NCI-H1092 treated with DMSO at 0.1 percent for 48 hours (cell line): ENCODE measurements at regions not wholly inside any gene's neighbourhood (a gene's known extent, or its start where the extent isn't known, plus 50 kb on each side); places are given as distances from the start of the nearest gene placed in this dataset.
"Not testable (repeated sequence)": the region's sequence is repeated elsewhere in the genome, so short reads cannot be mapped to it uniquely, and the experiment has no call there.

Experiments
- DNase-seq: peaks from one replicate; lab custom pipeline; 2025; lab: John Stamatoyannopoulos, UW

DNA sequence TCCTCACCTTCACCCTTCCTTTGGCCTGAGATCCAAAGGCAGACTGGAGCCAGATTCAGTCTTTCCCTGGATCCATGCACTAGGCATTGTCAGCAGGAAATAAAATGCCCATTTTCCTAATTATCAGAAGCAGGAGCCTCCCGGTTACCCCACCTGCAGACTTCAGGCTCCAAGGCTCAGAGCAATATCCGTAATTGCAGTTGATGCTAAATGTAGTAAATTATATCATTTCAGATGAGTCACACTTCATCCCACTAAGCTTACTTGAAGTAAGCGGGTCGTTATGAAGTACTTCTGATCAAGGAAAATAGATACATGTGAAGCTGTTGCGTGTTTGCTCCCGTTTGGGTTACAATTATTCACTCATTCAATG lies 110.7 kb upstream of the SFSWAP start:
- no peak for DNase-seq

DNA sequence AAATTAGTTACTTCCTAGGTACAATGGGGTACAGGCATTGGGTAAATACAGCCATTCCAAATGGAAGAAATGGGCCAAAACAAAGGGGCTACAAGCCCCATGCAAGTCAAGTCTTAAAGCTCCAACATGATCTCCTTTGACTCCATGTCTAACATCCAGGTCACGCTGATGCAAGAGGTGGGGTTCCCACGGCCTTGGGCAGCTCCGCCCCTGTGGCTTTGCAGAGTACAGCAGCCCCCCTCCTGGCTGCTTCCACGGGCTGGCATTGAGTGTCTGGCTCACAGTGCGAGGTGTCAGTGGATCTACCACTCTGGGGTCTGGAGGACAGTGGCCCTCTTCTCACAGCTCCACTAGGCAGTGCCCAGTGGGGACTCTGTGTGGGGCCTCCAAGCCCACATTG lies 109.4 kb upstream of the SFSWAP start:
- DNase-seq = not testable (repeated sequence)

- DNase-seq = no peak
Observed at GRCh38 chr12:131603106-131603938, 107.6 kb upstream of the SFSWAP start.

GRCh38 chr12:131603939-131604795 lies 106.7 kb upstream of the SFSWAP start:
- no peak for DNase-seq

- no peak for DNase-seq
Observed at GRCh38 chr12:131604859-131605258, 106.0 kb upstream of the SFSWAP start.

DNA sequence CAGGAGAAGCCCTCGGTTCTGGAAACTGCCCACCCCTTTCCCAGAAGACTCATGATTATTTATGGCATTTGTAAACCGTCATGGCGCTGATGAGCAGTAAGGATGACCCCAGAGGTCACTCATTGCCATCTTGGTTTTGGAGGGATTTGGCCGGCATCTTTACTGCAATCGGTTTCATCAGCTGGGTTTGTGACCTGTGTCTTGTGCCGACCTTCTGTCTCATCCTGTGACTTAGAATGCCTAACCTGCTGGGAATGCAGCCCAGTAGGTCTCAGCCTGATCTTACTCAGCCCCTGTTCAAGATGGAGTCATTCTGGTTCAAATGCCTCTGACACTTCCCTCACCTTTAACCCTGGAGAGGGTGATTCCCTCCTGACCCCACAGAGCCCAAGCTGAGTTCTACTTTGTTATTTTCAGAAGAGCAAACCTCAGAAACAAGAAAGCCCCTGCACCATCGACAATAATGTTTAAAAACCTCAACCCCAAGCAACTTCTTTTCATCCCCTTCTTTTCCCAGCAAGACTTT lies 105.5 kb upstream of the SFSWAP start:
- no peak for DNase-seq

GRCh38 chr12:131606218-131606901 lies 104.5 kb upstream of the SFSWAP start:
- DNase-seq = no peak

GRCh38 chr12:131607658-131608447 lies 103.0 kb upstream of the SFSWAP start:
- no peak for DNase-seq

- peak; percentile 42 for DNase-seq
Observed at GRCh38 chr12:131608740-131609690, 101.9 kb upstream of the SFSWAP start.

DNA sequence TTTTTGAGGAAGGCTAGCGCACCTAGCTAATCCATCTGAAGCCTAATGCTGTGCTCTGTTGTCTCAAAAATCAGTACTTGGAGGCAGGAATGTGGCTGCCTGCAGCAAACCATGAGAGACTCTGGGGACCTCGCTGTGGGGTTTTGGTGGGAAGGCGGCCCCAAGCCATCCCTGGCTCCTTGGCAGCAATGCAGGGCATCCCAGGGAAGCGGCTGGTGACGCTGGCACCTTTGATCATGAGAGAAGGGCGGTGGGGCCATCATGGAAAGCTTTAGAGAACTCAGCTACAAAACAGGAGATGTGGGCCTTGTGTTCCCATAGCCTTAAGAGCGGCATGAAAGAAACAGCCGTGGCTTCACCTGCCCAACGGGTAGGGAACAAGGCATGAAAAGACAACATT lies 101.1 kb upstream of the SFSWAP start:
- no peak for DNase-seq

GRCh38 chr12:131610181-131610580 lies 100.7 kb upstream of the SFSWAP start:
- DNase-seq = no peak

DNA sequence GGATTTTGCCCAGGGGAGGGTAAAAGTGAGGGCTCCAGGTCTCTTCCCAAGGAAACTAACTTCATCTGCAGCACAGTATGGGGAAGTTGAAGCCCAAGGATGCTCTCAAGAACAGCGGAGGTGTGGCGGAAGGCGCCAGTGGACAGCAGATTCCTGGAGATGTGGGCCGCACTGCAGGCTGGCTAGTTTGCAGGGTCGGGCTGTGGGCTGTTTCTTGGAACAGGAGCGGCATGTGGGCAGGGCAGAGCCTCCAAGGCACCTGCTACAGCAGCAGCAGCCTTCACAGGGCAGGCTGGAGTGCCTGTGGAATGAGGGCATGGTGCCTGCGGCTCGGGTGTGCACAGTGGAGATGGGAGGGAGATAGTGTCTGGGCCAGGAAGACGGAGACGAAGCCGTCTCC lies 100.0 kb upstream of the SFSWAP start:
- DNase-seq = no peak

DNA sequence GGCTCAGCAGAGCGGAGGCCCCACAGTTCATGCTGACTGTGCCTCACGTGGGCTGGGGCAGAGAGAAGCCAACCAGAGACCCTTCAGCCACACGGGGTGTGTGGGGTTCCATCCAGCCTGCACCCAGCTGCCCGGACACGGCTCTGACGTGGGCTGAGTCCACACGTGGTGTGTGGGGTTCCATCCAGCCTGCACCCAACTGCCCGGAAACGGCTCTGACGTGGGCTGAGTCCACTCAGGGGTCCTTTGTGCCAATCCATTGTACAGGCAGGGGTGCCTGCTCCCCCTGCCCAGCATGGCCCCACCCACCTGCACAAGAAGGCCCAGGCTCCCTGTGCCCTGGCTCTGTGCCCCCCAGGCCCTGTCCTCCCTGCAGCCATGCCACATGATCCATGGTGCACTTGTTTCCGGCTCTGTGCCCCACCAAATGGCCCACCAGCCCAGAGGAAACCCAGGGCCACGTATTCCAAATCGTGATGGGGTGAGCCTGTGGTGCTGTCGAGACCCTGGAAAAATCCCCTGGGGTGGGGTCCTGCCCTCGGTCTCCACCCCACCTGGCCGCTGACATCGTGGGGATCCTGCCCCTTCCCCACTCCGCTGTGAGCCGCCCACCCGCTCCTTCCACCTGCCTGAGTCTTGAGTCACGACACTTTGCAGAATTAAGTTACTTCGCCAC lies 99.3 kb upstream of the SFSWAP start:
- no peak for DNase-seq

DNA sequence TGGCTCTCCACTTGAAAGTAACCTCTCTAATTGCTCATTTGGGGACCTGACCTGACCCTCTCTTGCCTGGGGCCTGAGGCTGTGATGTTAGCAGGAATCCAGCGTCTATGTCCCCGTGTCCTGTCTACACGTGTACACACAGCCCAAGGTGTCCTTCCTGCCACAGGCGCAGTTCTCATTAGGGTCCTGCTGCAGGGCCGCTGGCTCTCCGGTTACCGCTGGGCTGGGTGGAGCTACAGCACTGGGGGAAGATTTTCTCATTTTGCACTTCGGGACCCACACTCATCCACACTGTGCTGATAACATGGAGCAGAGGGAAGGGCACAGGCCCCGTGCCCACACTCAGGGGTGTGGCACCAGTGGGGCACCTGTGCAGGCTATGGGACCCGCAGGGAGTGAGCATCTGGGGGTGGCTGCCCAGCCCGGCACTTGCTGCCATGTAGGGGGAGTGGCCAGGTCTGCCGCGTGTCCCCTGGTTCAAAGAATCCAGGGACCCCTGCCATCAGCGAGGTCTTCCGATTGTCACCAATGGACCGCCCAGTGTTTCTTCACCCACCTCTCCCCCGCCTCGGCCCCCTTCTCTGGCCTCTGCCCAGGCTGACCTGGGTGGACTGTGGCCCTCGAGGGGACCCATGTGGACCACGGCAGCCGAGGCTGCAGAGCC lies 98.7 kb upstream of the SFSWAP start:
- no peak for DNase-seq

GRCh38 chr12:131613186-131613585 lies 97.7 kb upstream of the SFSWAP start:
- no peak for DNase-seq

DNA sequence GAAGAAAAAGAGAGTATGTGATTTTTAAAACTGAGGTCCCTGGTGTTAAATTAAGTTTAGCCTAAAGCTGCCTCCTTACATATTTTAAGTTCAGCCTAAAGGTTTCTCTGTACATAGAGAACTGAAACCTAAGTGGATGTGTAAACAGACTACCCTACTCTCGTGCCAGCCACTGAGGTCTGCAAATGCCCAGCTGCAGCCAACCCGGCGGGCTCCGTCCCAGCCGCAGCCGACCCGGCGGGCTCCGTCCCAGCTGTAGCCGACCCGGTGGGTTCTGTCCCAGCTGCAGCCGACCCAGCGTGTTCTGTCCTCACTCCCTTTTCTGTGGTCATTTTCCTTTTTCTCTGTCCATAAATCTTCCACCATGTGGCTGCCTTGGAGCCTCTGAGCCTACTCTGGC lies 97.2 kb upstream of the SFSWAP start:
- peak; percentile 1 for DNase-seq

GRCh38 chr12:131615326-131616042 lies 95.4 kb upstream of the SFSWAP start:
- DNase-seq = no peak

DNA sequence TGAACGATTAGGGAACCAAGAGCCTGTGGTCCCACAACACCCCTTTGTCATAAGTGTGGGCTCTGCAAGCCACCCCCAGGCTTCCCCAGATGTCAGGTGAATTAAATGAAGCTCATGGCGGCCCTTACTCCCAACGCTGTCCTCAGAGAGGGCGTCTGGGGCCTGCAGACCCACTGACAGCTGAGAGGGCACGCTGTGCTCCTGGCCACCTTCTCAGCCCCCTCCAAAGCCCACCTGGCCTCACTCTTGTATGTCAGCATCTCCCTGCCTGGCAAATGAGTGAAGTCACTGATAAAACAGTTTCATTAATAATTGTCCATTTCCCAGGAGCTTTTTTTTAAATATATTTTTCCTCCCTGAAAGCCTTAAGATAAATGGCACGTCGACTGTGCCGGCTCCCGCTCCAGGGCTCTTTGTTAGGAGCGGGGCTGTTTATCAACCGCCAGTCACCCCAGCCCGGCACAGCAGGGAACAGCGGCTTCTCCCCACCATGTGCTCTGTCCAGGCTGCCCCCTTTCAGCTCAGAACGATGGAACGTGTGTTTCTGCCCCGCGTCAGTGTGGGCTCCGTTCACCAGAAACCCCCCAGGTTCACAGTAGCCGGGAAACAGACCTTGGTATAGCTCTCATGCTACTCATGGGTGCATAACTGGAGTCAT lies 94.7 kb upstream of the SFSWAP start:
- DNase-seq = no peak
